Hepatocyte (in vitro differentiated cells): ENCODE measurements at regions not wholly inside any gene's neighbourhood (a gene's known extent, or its start where the extent isn't known, plus 50 kb on each side); places are given as distances from the start of the nearest gene placed in this dataset.

ENCODE experiments used
- EZH2 ChIP-seq: fragments of 200-600 bp; sonication (generic); IDR thresholded peaks from 2 replicates; pipeline ENCODE4 v1.6.1; 2016; ENCODE audit warnings: antibody characterized with exemption, mild to moderate bottlenecking, borderline replicate concordance
- EZH2phosphoT487 ChIP-seq: fragments of 200-600 bp; sonication (generic); IDR thresholded peaks from one replicate; pipeline ENCODE4 v1.6.1; 2018; ENCODE audit warnings: antibody characterized with exemption, mild to moderate bottlenecking, low read depth, moderate library complexity; ENCODE audit not compliant: unreplicated experiment, severe bottlenecking
- TF ChIP-seq, protein P1 (sequence below): fragments of 200-600 bp; sonication (generic); IDR thresholded peaks from 2 replicates; pipeline ENCODE4 v1.5.1; 2016; ENCODE audit warnings: antibody characterized with exemption, mild to moderate bottlenecking; ENCODE audit not compliant: poor library complexity

DNA sequence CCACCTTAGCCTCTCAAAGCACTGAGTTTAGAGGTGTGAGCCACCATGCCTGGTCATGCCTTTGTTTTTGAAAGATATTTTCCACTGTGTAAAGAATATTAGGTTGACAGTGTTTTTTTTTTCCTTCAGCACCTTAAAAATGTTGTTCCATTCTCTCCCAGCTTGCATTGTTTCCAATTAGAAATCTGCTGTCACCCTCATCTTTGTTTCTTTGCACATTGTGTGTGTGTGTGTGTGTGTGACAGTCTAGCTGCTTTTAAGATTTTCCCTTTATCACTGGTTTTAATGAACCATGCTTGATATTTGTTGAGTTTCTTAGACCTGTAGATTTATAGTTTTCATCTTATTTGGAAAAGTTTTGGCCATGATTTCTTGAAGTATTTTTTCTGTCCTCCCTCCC, 79.0 kb upstream of the NKX1-1 start:
- TF ChIP-seq EZH2, result no peak
- TF ChIP-seq, protein P1, sequence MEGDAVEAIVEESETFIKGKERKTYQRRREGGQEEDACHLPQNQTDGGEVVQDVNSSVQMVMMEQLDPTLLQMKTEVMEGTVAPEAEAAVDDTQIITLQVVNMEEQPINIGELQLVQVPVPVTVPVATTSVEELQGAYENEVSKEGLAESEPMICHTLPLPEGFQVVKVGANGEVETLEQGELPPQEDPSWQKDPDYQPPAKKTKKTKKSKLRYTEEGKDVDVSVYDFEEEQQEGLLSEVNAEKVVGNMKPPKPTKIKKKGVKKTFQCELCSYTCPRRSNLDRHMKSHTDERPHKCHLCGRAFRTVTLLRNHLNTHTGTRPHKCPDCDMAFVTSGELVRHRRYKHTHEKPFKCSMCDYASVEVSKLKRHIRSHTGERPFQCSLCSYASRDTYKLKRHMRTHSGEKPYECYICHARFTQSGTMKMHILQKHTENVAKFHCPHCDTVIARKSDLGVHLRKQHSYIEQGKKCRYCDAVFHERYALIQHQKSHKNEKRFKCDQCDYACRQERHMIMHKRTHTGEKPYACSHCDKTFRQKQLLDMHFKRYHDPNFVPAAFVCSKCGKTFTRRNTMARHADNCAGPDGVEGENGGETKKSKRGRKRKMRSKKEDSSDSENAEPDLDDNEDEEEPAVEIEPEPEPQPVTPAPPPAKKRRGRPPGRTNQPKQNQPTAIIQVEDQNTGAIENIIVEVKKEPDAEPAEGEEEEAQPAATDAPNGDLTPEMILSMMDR, result no peak
- TF ChIP-seq EZH2phosphoT487, result no peak
